NCI-H2081 treated with DMSO at 0.1 percent for 48 hours (cell line): ENCODE measurements at regions not wholly inside any gene's neighbourhood (a gene's known extent, or its start where the extent isn't known, plus 50 kb on each side); places are given as distances from the start of the nearest gene placed in this dataset.
A peak's percentile ranks its signal among the peaks of the same experiment; 100 is the strongest.
"Not testable (repeated sequence)": the region's sequence is repeated elsewhere in the genome, so short reads cannot be mapped to it uniquely, and the experiment has no call there.

Experiments used
- DNase-seq: peaks from one replicate; lab custom pipeline; 2025; lab: John Stamatoyannopoulos, UW

DNA sequence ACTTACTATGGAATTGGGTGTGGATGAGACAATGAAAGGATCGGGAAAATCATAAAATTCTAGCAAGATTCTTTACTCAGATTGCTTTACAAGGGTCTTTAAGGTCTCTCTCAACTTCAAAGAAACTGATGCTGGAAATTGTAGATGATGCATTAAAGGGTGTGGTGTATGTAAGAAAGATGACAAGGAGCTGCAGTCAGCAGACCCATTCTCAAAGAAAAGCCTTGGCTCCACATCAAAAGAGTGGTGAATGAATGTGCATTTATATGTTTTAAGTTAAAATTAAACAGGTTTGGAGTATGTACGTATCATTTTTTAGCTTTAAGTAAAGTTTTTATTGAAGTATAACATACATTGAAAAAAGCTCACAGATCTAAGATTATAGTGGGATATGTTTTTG is 194.5 kb downstream of the C12orf75 start:
- DNase-seq = no peak

DNA sequence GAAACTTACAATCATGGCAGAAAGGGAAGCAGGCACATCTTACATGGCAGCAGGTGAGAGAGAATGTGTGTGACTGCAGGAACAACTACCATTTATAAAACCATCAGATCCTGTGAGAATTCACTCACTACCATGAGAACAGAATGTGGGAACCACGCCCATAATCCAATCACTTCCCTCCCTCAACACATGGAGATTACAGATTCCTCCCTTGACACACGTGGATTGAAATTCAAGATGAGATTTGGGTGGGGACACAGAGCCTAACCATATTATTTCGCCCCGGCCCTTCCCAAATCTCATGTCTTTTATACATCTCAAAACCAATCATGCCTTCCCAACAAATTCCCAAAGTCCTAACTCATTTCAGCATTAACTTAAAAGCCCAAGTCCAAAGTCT is 203.6 kb downstream of the C12orf75 start:
- DNase-seq = no peak

GRCh38 chr12:105535033-105535432 is 204.5 kb downstream of the C12orf75 start:
- DNase-seq = not testable (repeated sequence)

DNA sequence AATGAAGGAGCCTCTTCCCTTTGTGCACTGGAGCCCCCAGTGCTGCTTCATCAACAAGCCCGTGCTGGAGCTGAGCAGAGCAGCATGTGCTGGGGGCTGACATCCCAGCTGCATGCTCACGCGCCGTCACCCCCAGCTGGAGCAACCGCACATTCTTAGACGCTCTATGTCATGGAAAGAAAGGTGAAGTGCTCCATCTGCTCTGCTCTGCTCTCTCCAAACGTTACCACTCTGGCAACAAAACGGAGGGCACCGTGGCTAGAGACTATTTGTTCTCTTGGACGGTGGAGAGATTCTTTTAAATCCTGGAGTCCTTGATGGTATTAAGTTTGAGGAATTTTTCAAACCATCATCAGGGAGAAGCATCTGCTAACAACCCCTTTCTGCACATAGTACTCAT is 208.4 kb downstream of the C12orf75 start:
- no peak for DNase-seq

DNA sequence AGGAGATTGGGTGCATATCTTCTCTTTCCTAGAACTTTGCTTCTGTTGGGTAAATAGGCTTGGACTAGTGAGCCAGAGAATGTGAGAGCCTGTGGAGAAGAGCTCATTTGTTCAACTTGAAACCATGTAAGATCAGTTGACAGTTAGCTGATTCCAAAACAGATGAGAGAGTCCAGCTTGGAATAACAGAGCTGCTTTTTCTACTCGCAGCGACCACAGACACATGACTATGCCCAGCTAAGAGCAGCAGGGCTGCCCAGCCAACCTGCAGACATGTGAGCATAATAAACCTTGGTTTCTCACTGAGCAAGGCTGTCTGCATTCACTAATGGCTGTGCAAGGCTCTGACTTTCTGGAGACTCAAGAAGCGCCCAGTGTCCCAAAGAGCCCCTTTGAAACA is 209.2 kb downstream of the C12orf75 start:
- no peak for DNase-seq

GRCh38 chr12:105547786-105548185 is 217.3 kb downstream of the C12orf75 start:
- DNase-seq = no peak

GRCh38 chr12:105548626-105549025 is 218.1 kb downstream of the C12orf75 start:
- no peak for DNase-seq

- DNase-seq = no peak
These were observed 221.6 kb downstream of the C12orf75 start for GRCh38 chr12:105552056-105552455.

DNA sequence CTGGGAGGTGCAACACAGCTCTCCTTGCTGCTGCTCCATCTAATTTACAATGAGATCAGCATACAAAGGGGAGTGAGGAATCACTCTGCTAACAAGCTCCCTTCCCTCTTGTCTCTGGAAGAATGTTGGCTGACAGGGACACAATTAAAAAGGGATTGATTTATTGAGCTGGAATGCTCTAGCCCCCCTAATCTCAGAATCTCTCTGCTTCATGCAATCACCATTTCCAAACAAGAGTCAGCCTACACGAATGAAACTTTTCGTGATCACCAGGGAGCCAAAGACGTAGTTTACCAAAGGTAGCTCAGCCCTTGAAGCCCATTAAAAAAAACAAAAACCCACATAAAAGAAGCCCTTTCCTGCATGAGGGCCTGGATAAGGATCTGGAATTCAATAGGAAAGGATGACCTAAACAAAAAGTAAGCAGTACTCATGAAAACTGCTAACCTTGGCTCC is 223.8 kb downstream of the C12orf75 start:
- no peak for DNase-seq

GRCh38 chr12:105554856-105555255 is 224.4 kb downstream of the C12orf75 start:
- no peak for DNase-seq

DNA sequence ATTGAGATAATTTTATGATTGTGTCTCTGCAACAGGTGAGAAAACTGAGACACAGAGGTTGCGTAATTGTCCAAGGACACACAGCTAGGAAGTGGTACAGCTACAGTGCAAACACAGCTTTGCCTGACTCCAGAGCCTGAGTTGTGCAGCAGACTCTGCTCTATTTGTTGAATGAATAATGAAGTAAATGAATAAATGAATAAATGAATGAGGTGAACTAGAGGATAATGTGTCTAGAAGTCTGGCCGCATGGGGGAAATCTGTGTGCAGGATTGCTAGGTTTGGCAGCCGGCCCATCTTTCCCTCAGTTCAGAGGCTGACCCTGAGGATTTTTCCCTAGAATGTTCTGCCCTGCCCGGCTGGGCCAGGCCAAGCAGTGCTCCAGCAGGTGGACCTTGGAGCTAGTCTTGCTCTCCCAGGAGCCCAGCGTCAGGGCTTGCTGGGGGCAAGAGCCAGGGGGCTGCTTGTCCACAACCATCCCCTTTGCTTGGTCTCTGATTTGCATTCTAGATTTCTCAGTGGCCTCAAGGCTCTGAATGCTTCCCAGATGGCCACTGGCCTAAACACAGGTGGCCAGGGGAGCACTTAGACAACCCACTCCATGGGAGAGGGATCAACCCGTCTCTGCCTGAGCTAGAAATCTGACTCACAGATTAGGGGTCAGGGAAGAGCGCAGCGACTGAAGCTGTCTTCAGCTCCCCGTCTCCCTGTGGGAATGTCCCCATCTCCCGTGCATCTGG is 225.2 kb downstream of the C12orf75 start:
- DNase-seq = no peak

DNA sequence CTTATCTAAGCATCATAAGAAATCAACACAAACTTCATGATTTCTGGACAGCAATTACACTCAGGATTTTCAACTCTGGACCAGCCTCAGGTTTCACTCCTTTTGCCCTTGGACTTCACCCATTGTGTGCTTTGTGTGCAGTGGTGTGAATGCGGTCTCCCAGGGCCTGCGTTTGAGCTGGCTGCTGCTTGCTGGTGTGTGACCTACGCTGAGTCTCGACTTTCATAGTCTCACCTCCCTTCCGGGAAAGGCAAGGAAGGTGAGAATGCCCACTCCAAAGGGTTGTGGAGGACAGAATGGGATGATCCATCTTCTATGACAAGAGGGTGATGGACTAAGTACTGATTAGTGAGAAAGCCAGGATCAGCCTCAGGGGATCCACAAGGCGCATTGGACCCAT is 228.8 kb downstream of the C12orf75 start:
- no peak for DNase-seq

DNA sequence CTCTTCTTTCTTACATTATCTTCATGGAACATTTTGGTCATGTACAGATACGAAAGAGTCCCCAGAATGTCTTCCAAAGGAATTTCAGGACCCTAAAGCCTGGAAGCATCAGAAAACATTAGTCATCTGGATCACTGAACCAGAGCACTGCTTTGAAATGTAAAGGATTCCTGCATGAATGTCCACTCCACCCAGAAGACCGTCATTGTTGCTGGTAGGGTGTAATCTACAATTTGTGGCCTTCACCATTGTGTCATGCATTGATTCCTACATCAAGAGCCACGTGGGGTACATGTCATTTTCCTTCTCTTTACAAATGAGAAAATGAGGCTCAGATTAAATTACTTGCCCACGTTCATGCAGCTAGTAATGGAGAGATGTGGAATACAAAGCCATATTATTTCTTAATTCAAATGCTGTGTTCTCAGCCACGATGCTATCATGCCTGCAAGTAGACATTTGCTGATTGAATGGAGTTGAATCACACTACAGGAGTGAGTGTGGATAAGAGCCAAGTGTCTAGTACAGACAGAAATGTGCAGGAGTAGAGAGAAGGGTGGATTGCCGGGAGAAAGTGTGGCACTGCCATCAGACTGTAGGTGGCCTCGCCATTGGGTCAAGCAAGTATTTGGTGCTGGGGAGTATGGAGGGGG is 231.2 kb downstream of the C12orf75 start:
- DNase-seq = no peak

DNA sequence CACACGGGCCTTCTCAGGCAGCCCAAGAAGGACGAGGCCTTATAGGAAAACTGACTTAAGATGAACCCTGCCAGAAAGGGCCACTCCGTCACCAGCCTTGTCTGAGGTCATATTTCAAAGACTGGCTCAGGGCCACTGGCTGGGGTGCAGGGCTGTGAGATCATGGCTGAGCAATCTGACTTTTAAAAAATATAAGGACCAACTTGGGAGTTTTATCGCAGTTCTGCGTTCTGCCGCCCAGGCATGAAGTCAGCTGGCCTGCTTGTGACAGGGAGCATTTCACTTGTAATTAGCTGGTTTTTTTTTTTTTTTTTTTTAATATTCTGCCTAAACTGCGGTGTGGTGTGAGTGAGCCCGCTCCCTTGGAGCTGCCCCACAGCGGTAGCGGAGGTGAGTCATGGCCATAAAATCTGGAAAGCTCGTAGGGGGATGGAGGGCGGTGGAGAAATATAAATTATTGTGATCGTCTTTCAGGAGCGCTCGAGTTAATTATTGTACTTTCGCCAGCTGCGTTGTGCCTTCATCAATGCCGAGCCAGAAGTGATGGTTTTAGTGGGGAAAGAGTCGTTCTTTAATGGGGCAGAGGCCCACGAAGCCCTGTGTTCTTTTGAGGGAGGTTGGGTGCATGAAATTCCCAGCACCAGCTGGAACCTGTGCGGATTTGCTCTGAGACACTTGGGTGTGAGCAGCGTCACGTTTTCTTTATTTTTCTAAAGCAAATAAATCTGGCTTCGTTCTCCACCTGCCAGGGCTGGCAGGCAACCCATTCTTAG is 231.9 kb downstream of the C12orf75 start:
- peak; percentile 24 for DNase-seq

GRCh38 chr12:105567061-105567460 is 236.6 kb downstream of the C12orf75 start:
- DNase-seq = no peak

DNA sequence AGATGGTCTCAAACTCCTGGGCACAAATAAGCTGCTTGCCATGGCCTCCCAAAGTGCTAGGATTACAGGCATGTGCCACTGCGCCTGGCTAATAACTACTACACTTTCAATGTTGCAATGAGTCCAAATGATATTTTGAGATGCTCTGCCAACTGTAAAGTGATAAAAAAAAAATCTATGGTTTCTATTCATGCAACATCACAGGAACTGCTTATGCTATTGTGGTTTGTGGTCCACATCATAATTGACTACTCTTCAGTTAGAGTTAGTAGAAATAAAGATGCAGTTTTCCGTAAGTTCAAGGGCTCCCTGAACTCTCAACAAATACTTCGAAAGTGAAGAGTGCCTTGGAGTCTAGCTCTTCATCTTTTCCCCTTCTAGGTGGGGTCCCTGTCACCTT is 239.4 kb downstream of the C12orf75 start:
- no peak for DNase-seq

GRCh38 chr12:105570944-105571343 is 240.5 kb downstream of the C12orf75 start:
- DNase-seq = no peak

DNA sequence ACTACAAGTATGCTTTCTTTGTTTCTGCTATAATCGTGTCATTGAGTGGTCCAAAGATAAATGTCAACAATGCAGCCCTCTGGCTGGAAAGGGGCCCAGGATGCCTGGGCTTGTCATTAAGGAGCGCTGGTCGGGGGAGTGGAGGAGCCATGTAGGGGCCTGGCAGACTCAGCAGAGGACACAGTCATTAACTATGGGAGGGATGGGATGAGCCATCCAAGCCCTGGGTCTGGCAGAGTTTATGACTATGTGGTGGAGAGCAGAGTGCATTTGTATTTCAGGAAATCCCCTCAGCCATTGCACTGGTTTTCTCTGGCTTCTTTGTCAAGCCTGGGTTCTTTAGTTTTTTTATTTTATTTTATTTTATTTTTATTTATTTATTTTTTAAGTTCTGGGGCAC is 243.1 kb downstream of the C12orf75 start:
- no peak for DNase-seq

DNA sequence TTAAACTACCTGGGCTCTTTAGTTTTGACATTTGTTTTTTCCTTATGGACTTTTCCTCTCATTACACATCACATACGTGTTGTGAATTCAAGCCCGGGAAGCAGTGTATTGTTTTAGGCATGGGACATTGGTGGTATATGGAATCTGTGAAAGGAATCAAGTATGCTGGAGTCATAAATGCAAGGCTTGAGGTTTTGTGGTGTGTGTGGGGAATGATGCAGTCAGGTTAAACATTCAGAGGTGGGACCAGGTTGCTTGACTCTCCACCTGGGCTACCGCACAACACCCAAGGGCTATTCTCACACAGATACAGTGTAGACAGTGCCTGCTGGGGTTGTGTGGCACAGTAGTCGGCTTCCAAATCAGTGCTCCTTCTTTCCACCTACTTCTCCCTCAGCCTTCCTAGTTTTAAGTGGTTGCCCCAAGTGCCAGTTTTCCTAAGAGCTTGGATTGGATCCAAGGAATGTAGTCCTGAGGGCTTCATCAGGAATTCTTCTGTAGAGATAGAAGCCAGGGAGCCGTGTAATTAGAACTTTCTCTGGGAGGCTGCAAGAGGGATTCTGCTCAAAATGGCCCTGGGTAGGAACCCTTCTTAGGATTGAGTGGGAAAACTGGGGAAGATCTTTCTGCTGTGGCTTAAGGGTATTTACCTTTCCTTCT is 243.7 kb downstream of the C12orf75 start:
- no peak for DNase-seq

DNA sequence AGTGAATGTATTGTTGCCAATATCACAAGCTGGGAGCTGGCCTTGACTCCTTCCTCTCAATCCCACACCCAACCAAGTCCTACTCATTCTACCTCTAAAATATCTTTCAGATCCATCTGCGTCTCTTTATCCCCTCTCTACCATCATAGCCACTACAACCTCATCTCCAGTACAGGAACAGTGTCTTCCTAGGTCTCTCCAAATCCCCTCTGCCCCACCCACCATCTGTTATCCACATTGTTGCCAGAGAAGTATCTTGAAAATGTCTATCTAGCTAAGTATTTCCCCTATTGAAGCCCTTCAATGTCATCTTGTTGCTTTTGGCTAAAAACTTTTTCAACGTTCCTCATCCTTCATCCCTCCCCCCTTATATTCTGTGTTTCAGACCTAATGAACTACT is 244.7 kb downstream of the C12orf75 start:
- DNase-seq = no peak

- no peak for DNase-seq
These were observed 245.8 kb downstream of the C12orf75 start for GRCh38 chr12:105576261-105576660.

GRCh38 chr12:105580821-105581352 is 250.4 kb downstream of the C12orf75 start:
- no peak for DNase-seq
